Keratinocyte (primary cell): ENCODE measurements at regions not wholly inside any gene's neighbourhood (a gene's known extent, or its start where the extent isn't known, plus 50 kb on each side); places are given as distances from the start of the nearest gene placed in this dataset.

ENCODE experiments used
- DNase-seq: peaks from one replicate; pipeline ENCODE4 v3.0.0-alpha.2; 2011; ENCODE audit warnings: low read depth, missing footprints, low spot score
- FAIRE-seq: peaks from 2 replicates; lab custom pipeline; 2011; peaks lifted over from hg19 to GRCh38; lab: Jason Lieb, UNC
- H2AFZ ChIP-seq: 2 replicates; pipeline ENCODE4 v1.6.0; 2012; ENCODE audit warnings: low read length, control low read depth, inconsistent platforms; ENCODE audit not compliant: control insufficient read depth
- H3K27ac ChIP-seq: 2 replicates; pipeline ENCODE4 v1.5.1; 2011; ENCODE audit warnings: low read length; ENCODE audit not compliant: control insufficient read depth, insufficient read depth
- H3K27me3 ChIP-seq: 3 replicates; pipeline ENCODE4 v1.6.0; 2011; ENCODE audit warnings: low read length; ENCODE audit not compliant: control insufficient read depth, insufficient read depth; ENCODE audit errors: extremely low read depth
- H3K36me3 ChIP-seq, 2 experiments: 2 replicates in 1 of 2; 3 replicates in 1 of 2; pipeline ENCODE4 v1.5.1; 2011; ENCODE audit warnings: low read length in 2 of 2, mild to moderate bottlenecking in 1 of 2; ENCODE audit not compliant: control insufficient read depth in 2 of 2, insufficient read depth in 2 of 2; ENCODE audit errors: extremely low read depth in 1 of 2
- H3K4me1 ChIP-seq: 3 replicates; pipeline ENCODE4 v1.5.1; 2011; ENCODE audit warnings: low read length; ENCODE audit not compliant: control insufficient read depth, insufficient read depth; ENCODE audit errors: extremely low read depth
- H3K4me2 ChIP-seq: 3 replicates; pipeline ENCODE4 v1.6.0; 2011; ENCODE audit warnings: low read depth, low read length; ENCODE audit not compliant: control insufficient read depth, insufficient read depth; ENCODE audit errors: extremely low read depth
- H3K4me3 ChIP-seq, 3 experiments: fragments of 200-600 bp in 1 of 3; sonication (generic) in 1 of 3; 2 replicates in 2 of 3; 3 replicates in 1 of 3; pipeline ENCODE4 v1.5.1; 2011 to 2016; ENCODE audit warnings: low read length in 3 of 3, mild to moderate bottlenecking in 3 of 3, control low read depth in 2 of 3, inconsistent platforms in 1 of 3, low read depth in 1 of 3, mixed read lengths in 1 of 3, mixed run types in 1 of 3, moderate library complexity in 1 of 3; ENCODE audit not compliant: control insufficient read depth in 2 of 3, insufficient read depth in 2 of 3; ENCODE audit errors: extremely low read depth in 1 of 3
- H3K79me2 ChIP-seq: 2 replicates; pipeline ENCODE4 v1.6.0; 2012; ENCODE audit warnings: low read length; ENCODE audit not compliant: control insufficient read depth, insufficient read depth
- H3K9ac ChIP-seq: 3 replicates; pipeline ENCODE4 v1.6.0; 2011; ENCODE audit warnings: low read length; ENCODE audit not compliant: control insufficient read depth, insufficient read depth; ENCODE audit errors: extremely low read depth
- H3K9me1 ChIP-seq: 3 replicates; pipeline ENCODE4 v1.6.0; 2011; ENCODE audit warnings: low read length; ENCODE audit not compliant: control insufficient read depth, insufficient read depth; ENCODE audit errors: extremely low read depth
- H3K9me3 ChIP-seq: 2 replicates; pipeline ENCODE4 v1.5.1; 2012; ENCODE audit warnings: low read depth, low read length; ENCODE audit not compliant: control insufficient read depth
- H4K20me1 ChIP-seq: 3 replicates; pipeline ENCODE4 v1.6.0; 2011; ENCODE audit warnings: low read length; ENCODE audit not compliant: control insufficient read depth, insufficient read depth; ENCODE audit errors: extremely low read depth
- EZH2 ChIP-seq: IDR thresholded peaks from one replicate; pipeline ENCODE4 v1.6.1; 2012; ENCODE audit warnings: inconsistent platforms, mild to moderate bottlenecking, low read length, moderate library complexity
- dilution Hi-C: fragments of 300-500 bp; cut with MboI; formaldehyde crosslinking; loops from one replicate; pipeline ENCODE4 v1.7.0; 2020; ENCODE audit warnings: low sequenced_read_pairs; ENCODE audit not compliant: extremely low pct_ligation_motif_present
- TF ChIP-seq, protein P1 (sequence below), 3 experiments: IDR thresholded peaks in 1 of 3; conservative IDR thresholded peaks in 1 of 3; optimal IDR thresholded peaks in 1 of 3; 2 replicates in 2 of 3; 3 replicates in 1 of 3; pipeline versions ENCODE3 to v1.5.1; 2011; ENCODE audit warnings: low read length in 3 of 3, mild to moderate bottlenecking in 3 of 3, moderate library complexity in 2 of 3, control low read depth in 1 of 3, inconsistent platforms in 1 of 3; ENCODE audit not compliant: insufficient read depth in 2 of 3; ENCODE audit errors: extremely low read depth in 1 of 3

DNA sequence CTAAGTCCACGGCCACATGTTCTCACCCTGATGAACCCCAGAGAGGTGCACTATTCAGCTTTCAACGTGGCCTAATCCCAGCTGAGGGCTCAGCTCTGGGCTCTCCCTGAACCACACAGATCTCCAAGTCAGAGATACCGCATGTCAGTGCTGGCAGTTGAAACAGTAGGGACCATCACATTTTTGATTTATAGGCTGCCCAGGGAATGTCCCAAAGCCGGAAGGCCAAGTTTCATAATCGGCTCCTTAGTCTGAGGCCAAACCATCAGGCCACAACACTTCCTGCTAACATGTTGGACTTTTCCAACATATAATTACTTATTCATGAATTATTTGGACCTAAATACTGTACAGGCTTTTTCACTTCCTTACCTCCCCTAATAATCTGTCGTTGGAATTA lies 91.9 kb upstream of the KLHL29 start:
- dilution Hi-C loops = no loop called here
- no peak for FAIRE-seq

DNA sequence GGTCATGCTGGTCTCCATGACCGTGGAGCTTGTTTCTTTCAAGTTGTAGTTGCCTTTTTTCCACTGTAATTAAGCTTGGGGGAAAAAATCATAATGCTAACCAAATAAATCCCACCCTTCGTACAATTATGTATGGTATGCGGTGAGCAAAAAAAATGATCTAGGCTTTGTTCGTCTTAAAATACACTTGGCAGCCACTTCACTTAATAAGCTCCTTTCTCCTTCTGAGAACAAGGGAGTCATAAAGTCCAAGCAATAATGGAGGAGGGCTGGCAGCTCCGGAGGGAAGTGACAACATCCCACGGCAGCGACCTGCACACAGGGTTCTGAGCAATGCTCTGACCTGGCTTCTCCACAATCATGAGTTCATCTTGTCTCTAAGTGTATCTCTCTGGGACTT lies 91.2 kb upstream of the KLHL29 start:
- Histone ChIP-seq H3K4me1 (no peaks in the 10 kb centered on the region), H3K9ac (no peak overlapping the region), H3K9me3 (no peaks in the 10 kb centered on the region), H2AFZ (no peak overlapping the region), H3K9me1 (no peaks in the 10 kb centered on the region), H3K27me3 (no peaks in the 10 kb centered on the region), H3K4me2 (no peak overlapping the region), H3K4me3 (no peak overlapping the region), H4K20me1 (no peaks in the 10 kb centered on the region), H3K36me3 (no peaks in the 10 kb centered on the region), H3K79me2 (no peaks in the 10 kb centered on the region), H3K27ac (no peak overlapping the region)
- TF ChIP-seq EZH2 = no peak
- TF ChIP-seq, protein P1, sequence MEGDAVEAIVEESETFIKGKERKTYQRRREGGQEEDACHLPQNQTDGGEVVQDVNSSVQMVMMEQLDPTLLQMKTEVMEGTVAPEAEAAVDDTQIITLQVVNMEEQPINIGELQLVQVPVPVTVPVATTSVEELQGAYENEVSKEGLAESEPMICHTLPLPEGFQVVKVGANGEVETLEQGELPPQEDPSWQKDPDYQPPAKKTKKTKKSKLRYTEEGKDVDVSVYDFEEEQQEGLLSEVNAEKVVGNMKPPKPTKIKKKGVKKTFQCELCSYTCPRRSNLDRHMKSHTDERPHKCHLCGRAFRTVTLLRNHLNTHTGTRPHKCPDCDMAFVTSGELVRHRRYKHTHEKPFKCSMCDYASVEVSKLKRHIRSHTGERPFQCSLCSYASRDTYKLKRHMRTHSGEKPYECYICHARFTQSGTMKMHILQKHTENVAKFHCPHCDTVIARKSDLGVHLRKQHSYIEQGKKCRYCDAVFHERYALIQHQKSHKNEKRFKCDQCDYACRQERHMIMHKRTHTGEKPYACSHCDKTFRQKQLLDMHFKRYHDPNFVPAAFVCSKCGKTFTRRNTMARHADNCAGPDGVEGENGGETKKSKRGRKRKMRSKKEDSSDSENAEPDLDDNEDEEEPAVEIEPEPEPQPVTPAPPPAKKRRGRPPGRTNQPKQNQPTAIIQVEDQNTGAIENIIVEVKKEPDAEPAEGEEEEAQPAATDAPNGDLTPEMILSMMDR (optimal IDR thresholded peaks at IDR 0.05 in 1 of 3, IDR thresholded peaks at IDR 0.05 in 1 of 3, conservative IDR thresholded peaks at IDR 0.05 in 1 of 3; ENCODE audit: extremely low read depth in 1 of 3, insufficient read depth in 2 of 3, low read length in 3 of 3) = no peak
- DNase-seq = no peak
- dilution Hi-C loops = no loop called here
- no peak for FAIRE-seq

More for the DNA sequence above, 91.9 kb upstream of the KLHL29 start:
- Histone ChIP-seq H4K20me1 (no peaks in the 10 kb centered on the region), H3K79me2 (no peaks in the 10 kb centered on the region), H3K27me3 (no peaks in the 10 kb centered on the region), H3K4me2 (no peak overlapping the region), H3K4me3 (no peak overlapping the region), H3K9me1 (no peaks in the 10 kb centered on the region), H3K36me3 (no peaks in the 10 kb centered on the region), H2AFZ (no peak overlapping the region), H3K27ac (no peak overlapping the region), H3K9me3 (no peaks in the 10 kb centered on the region), H3K4me1 (no peaks in the 10 kb centered on the region), H3K9ac (no peak overlapping the region)
- TF ChIP-seq EZH2 = no peak
- TF ChIP-seq, protein P1 (optimal IDR thresholded peaks at IDR 0.05 in 1 of 3, IDR thresholded peaks at IDR 0.05 in 1 of 3, conservative IDR thresholded peaks at IDR 0.05 in 1 of 3; ENCODE audit: extremely low read depth in 1 of 3, insufficient read depth in 2 of 3, low read length in 3 of 3) = no peak
- DNase-seq = no peak
